RWPE1 (cell line): ENCODE measurements at regions not wholly inside any gene's neighbourhood (a gene's known extent, or its start where the extent isn't known, plus 50 kb on each side); places are given as distances from the start of the nearest gene placed in this dataset.
"Not testable (repeated sequence)": the region's sequence is repeated elsewhere in the genome, so short reads cannot be mapped to it uniquely, and the experiment has no call there.

Source experiments
- CTCF ChIA-PET: fragments of 350-600 bp; sonication (Branson Sonifier 250); formaldehyde crosslinking; extraction: SDS; loops from one replicate; lab custom pipeline; 2021; lab: Yijun Ruan, JAX
- POLR2A ChIA-PET: fragments of 400-600 bp; formaldehyde crosslinking; extraction: SDS; loops from one replicate; lab custom pipeline; 2020; ENCODE audit warnings: antibody characterized with exemption; ENCODE audit not compliant: low non-redundant PET; lab: Yijun Ruan, JAX
- DNase-seq: peaks from one replicate; pipeline ENCODE4 v3.0.0; 2012; ENCODE audit warnings: low spot score
- H3K27ac ChIP-seq: fragments of 450-650 bp; 2 replicates; pipeline ENCODE4 v1.5.1; 2017
- TF ChIP-seq, protein P1 (sequence below): fragments of 450-650 bp; conservative IDR thresholded peaks from 2 replicates; pipeline ENCODE4 v1.5.1; 2017; ENCODE audit warnings: low read depth, mild to moderate bottlenecking

DNA sequence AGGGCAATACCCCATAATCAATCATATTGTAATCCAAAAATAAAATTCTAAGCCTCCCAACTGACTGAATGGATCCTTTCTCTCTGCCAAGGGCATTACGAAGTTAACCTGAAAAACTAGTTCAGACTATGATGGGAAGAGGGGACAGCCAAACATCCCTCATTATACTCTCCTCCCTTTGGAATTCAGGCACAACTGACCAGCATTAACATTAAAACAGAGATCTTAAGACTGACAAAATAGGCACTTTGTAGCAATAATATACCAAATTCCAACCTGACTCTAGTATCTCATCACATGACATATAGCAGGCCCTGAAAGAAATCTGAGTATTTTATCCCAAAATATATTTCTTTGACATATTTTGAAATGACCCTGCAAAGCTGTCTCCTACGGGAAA lies 55.0 kb upstream of the SPP1 start:
- ChIA-PET CTCF (no interaction called here), POLR2A (no interaction called here)

DNA sequence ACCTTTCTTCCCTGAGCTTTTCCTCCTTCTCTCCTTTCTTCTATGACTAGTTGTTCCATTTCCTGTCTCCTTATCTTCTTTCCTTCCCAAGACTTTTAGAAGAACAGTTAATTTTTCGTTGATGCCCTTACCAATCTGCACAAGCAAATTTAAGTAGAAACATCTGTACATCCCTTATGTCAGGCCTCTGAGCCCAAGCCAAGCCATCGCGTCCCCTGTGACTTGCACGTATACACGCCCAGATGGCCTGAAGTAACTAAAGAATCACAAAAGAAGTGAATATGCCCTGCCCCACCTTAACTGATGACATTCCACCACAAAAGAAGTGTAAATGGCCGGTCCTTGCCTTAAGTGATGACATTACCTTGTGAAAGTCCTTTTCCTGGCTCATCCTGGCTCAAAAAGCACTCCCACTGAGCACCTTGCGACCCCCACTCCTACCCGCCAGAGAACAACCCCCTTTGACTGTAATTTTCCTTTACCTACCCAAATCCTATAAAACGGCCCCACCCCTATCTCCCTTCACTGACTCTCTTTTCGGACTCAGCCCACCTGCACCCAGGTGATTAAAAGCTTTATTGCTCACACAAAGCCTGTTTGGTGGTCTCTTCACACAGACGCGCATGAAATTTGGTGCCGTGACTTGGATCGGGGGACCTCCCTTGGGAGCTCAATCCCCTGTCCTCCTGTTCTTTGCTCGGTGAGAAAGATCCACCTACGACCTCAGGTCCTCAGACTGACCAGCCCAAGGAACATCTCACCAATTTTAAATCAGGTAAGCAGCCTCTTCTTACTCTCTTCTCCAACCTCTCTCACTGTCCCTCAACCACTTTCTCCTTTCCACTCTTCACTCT lies 53.7 kb upstream of the SPP1 start:
- CTCF ChIA-PET, POLR2A ChIA-PET, DNase-seq, H3K27ac ChIP-seq: not testable (repeated sequence)

More for the DNA sequence above, 55.0 kb upstream of the SPP1 start:
- DNase-seq = no peak
- H3K27ac ChIP-seq = no peak overlapping the region
- TF ChIP-seq, protein P1, sequence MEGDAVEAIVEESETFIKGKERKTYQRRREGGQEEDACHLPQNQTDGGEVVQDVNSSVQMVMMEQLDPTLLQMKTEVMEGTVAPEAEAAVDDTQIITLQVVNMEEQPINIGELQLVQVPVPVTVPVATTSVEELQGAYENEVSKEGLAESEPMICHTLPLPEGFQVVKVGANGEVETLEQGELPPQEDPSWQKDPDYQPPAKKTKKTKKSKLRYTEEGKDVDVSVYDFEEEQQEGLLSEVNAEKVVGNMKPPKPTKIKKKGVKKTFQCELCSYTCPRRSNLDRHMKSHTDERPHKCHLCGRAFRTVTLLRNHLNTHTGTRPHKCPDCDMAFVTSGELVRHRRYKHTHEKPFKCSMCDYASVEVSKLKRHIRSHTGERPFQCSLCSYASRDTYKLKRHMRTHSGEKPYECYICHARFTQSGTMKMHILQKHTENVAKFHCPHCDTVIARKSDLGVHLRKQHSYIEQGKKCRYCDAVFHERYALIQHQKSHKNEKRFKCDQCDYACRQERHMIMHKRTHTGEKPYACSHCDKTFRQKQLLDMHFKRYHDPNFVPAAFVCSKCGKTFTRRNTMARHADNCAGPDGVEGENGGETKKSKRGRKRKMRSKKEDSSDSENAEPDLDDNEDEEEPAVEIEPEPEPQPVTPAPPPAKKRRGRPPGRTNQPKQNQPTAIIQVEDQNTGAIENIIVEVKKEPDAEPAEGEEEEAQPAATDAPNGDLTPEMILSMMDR = no peak

DNA sequence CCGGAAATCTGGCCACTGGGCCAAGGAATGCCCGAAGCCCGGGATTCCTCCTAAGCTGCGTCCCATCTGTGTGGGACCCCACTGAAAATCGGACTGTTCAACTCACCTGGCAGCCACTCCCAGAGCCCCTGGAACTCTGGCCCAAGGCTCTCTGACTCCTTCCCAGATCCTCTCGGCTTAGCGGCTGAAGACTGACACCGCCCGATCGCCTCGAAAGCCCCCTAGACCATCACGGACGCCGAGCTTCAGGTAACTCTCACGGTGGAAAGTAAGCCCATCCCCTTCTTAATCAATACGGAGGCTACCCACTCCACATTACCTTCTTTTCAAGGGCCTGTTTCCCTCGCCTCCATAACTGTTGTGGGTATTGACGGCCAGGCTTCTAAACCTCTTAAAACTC lies 51.4 kb upstream of the SPP1 start:
- CTCF ChIA-PET, DNase-seq, POLR2A ChIA-PET, H3K27ac ChIP-seq: not testable (repeated sequence)
